ENCODE measurements at regions not wholly inside any gene's neighbourhood (a gene's known extent, or its start where the extent isn't known, plus 50 kb on each side); places are given as distances from the start of the nearest gene placed in this dataset.
"Not testable (repeated sequence)": the region's sequence is repeated elsewhere in the genome, so short reads cannot be mapped to it uniquely, and the experiment has no call there.

GRCh38 chr13:61500176-61500575, 84.5 kb upstream of the PCDH20 start:
- Histone ChIP-seq H3K9me3 (replicated peaks; ENCODE audit: insufficient read depth, low read length) (no peaks in the 10 kb centered on the region), H3F3A (ENCODE audit: insufficient read depth, low read length) (no peaks in the 10 kb centered on the region), H3K36me3 (replicated peaks; ENCODE audit: insufficient read depth, low read length) (no peaks in the 10 kb centered on the region), H3K4me3 (ENCODE audit: low read length) (no peak overlapping the region), H3K9me2 (replicated peaks; ENCODE audit: insufficient read depth, low read length) (no peaks in the 10 kb centered on the region), H3K4me1 (ENCODE audit: low read length) (no peaks in the 10 kb centered on the region), H3K9ac (ENCODE audit: low read length) (no peak overlapping the region), H3K27ac (ENCODE audit: low read length) (no peak overlapping the region), H2AFZ (ENCODE audit: low read length) (no peak overlapping the region), H3K27me3 (replicated peaks; ENCODE audit: insufficient read depth, low read length) (no peaks in the 10 kb centered on the region), H3K79me2 (ENCODE audit: low read length) (no peaks in the 10 kb centered on the region), H4K20me1 (ENCODE audit: insufficient read depth, low read length) (no peaks in the 10 kb centered on the region), H3K4me2 (ENCODE audit: low read depth, low read length) (no peak overlapping the region)
- DNase-seq, result no peak
- TF ChIP-seq, protein P1, sequence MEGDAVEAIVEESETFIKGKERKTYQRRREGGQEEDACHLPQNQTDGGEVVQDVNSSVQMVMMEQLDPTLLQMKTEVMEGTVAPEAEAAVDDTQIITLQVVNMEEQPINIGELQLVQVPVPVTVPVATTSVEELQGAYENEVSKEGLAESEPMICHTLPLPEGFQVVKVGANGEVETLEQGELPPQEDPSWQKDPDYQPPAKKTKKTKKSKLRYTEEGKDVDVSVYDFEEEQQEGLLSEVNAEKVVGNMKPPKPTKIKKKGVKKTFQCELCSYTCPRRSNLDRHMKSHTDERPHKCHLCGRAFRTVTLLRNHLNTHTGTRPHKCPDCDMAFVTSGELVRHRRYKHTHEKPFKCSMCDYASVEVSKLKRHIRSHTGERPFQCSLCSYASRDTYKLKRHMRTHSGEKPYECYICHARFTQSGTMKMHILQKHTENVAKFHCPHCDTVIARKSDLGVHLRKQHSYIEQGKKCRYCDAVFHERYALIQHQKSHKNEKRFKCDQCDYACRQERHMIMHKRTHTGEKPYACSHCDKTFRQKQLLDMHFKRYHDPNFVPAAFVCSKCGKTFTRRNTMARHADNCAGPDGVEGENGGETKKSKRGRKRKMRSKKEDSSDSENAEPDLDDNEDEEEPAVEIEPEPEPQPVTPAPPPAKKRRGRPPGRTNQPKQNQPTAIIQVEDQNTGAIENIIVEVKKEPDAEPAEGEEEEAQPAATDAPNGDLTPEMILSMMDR (IDR thresholded peaks at IDR 0.05; ENCODE audit: low read length), result no peak
- TF ChIP-seq EZH2phosphoT487 (IDR thresholded peaks at IDR 0.05; ENCODE audit: low read length) (no peak), EZH2 (optimal IDR thresholded peaks at IDR 0.05; ENCODE audit: low read depth, low read length) (no peak)

DNA sequence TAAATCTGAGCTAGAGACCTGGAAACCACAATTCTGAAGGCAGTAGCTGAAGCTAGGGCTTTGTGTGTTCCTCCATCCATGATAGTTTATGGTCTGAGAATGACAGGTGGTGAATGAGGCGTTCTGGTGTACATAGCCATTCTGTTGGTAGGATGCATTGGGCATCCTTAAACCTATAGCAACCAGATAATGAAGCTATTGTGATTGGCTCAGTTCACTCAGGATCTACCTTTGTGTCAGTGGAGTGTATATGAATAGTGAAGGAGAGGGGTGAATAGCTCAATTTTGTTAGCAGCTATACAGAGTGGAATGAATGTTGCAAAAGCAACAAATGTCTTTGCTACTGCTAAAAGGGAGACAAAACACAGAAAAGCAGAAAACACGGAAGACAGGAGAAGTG, 80.0 kb upstream of the PCDH20 start:
- no peaks in the 10 kb centered on the region for H3K36me3 ChIP-seq (replicated peaks; ENCODE audit: insufficient read depth, low read length)
- no peak overlapping the region for H3K4me2 ChIP-seq (ENCODE audit: low read depth, low read length)

DNA sequence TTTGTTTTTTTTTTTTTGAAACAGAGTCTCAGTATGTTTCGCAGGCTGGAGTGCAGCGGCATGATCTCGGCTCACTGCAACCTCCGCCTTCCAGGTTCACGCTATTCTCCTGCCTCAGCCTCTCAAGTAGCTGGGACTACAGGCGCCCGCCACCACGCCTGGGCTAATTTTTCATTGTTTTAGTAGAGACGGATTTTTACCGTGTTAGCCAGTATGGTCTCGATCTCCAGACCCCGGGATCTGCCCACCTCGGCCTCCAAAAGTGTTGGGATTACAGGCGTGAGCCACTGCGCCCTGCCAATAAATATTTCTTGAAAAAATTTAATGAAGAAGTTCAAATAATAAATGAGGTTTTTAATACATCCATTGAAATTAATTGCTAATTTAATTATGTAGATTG, 77.9 kb upstream of the PCDH20 start:
- H3K9me3 ChIP-seq (replicated peaks; ENCODE audit: insufficient read depth, low read length); H3K4me1 ChIP-seq (ENCODE audit: low read length); DNase-seq; H3K4me3 ChIP-seq (ENCODE audit: low read length); H3K4me2 ChIP-seq (ENCODE audit: low read depth, low read length); H3K27ac ChIP-seq (ENCODE audit: low read length); H3K9me2 ChIP-seq (replicated peaks; ENCODE audit: insufficient read depth, low read length); H2AFZ ChIP-seq (ENCODE audit: low read length); H3K27me3 ChIP-seq (replicated peaks; ENCODE audit: insufficient read depth, low read length); H3K36me3 ChIP-seq (replicated peaks; ENCODE audit: insufficient read depth, low read length); H3F3A ChIP-seq (ENCODE audit: insufficient read depth, low read length); H4K20me1 ChIP-seq (ENCODE audit: insufficient read depth, low read length); H3K79me2 ChIP-seq (ENCODE audit: low read length); H3K9ac ChIP-seq (ENCODE audit: low read length): not testable (repeated sequence)

More for the DNA sequence above, 80.0 kb upstream of the PCDH20 start:
- Histone ChIP-seq H2AFZ (ENCODE audit: low read length) (no peak overlapping the region), H3K27ac (ENCODE audit: low read length) (no peak overlapping the region), H3K9ac (ENCODE audit: low read length) (no peak overlapping the region), H3K79me2 (ENCODE audit: low read length) (no peaks in the 10 kb centered on the region), H4K20me1 (ENCODE audit: insufficient read depth, low read length) (no peaks in the 10 kb centered on the region), H3K9me3 (replicated peaks; ENCODE audit: insufficient read depth, low read length) (no peaks in the 10 kb centered on the region), H3F3A (ENCODE audit: insufficient read depth, low read length) (no peaks in the 10 kb centered on the region), H3K27me3 (replicated peaks; ENCODE audit: insufficient read depth, low read length) (no peaks in the 10 kb centered on the region), H3K4me3 (ENCODE audit: low read length) (no peak overlapping the region), H3K4me1 (ENCODE audit: low read length) (no peaks in the 10 kb centered on the region), H3K9me2 (replicated peaks; ENCODE audit: insufficient read depth, low read length) (no peaks in the 10 kb centered on the region)
- TF ChIP-seq EZH2phosphoT487 (IDR thresholded peaks at IDR 0.05; ENCODE audit: low read length) (no peak), EZH2 (optimal IDR thresholded peaks at IDR 0.05; ENCODE audit: low read depth, low read length) (no peak)
- TF ChIP-seq, protein P1 (IDR thresholded peaks at IDR 0.05; ENCODE audit: low read length), result no peak
- DNase-seq, result no peak

DNA sequence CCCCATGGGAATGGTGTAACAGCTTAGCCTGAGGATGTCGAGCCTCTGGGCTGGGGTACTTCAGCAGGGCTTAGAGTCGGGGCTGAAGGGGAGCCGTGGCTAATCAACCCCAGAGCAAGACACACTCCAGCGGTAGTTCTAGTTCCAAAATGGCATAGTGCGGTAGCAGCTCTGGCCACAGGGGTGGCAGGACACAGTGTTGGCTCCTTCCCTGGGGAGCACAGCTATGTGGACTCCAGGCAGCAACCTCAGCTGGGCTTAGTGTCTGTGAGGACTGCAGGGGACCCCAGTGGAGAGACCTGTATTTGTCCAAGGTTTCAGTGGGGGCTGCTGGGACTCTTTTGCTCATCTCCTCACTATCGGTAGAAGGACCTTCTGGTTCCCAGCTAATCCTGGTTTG, 70.8 kb upstream of the PCDH20 start:
- Histone ChIP-seq H3K9ac (ENCODE audit: low read length) (no peak overlapping the region), H3F3A (ENCODE audit: insufficient read depth, low read length) (no peaks in the 10 kb centered on the region), H3K79me2 (ENCODE audit: low read length) (no peaks in the 10 kb centered on the region), H3K36me3 (replicated peaks; ENCODE audit: insufficient read depth, low read length) (no peaks in the 10 kb centered on the region), H3K27ac (ENCODE audit: low read length) (no peak overlapping the region), H3K4me2 (ENCODE audit: low read depth, low read length) (no peak overlapping the region), H3K4me1 (ENCODE audit: low read length) (no peaks in the 10 kb centered on the region), H3K4me3 (ENCODE audit: low read length) (no peak overlapping the region), H2AFZ (ENCODE audit: low read length) (no peak overlapping the region), H3K9me2 (replicated peaks; ENCODE audit: insufficient read depth, low read length) (no peaks in the 10 kb centered on the region), H4K20me1 (ENCODE audit: insufficient read depth, low read length) (no peaks in the 10 kb centered on the region), H3K27me3 (replicated peaks; ENCODE audit: insufficient read depth, low read length) (no peaks in the 10 kb centered on the region), H3K9me3 (replicated peaks; ENCODE audit: insufficient read depth, low read length) (no peaks in the 10 kb centered on the region)
- DNase-seq, result no peak
- TF ChIP-seq, protein P1 (IDR thresholded peaks at IDR 0.05; ENCODE audit: low read length), result no peak
- no peak for TF ChIP-seq EZH2 (optimal IDR thresholded peaks at IDR 0.05; ENCODE audit: low read depth, low read length)
- TF ChIP-seq EZH2phosphoT487 (IDR thresholded peaks at IDR 0.05; ENCODE audit: low read length), result no peak

Measured in MM.1S (cell line).